Fibroblast of peridontal ligament (primary cell): ENCODE measurements at regions not wholly inside any gene's neighbourhood (a gene's known extent, or its start where the extent isn't known, plus 50 kb on each side); places are given as distances from the start of the nearest gene placed in this dataset.
"Not testable (repeated sequence)": the region's sequence is repeated elsewhere in the genome, so short reads cannot be mapped to it uniquely, and the experiment has no call there.

Experiments used
- DNase-seq: peaks from one replicate; pipeline ENCODE4 v3.0.0-alpha.2; 2010; ENCODE audit errors: extremely low read depth

GRCh38 chr11:64428693-64429092 is 69.7 kb downstream of the RPS6KA4 start:
- no peak for DNase-seq

DNA sequence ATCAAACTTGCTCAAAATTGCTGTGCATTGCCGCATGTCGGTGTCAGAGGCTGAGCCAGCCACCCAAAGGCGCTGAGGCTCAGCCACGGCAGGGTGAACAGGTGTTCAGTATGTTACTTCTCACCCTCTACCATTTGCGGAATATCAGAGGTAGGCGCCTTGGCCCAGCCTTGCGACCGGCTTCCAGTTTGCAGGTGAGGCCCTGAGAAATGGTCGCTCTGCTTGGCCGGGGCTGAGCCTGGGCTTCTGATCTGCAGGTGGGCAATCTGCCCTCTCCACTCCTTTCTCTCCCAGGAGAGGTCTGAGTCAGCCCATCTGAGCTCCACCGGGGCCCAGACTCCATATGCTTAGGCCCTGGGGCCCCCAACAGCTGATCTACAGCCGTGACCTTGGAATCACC is 71.0 kb downstream of the RPS6KA4 start:
- DNase-seq = no peak

DNA sequence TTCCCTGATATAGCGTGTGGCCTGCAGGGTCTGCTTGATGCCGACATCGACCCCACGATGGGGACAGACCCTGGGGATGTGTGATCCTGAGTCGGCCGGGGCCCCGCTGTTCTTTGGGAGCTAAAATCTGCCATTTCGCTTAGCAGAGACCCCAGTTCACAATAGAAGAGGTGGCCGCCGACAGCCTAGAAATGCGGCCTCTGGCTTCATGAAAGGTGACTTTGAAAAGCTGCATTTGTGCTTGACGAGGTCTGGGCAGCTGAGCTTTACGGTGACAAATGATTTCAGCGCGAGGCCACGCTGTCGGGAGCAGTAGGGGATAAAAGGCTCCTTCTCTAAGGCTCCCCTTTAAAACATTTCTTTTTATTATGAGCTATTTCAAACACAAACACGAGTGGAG is 71.7 kb downstream of the RPS6KA4 start:
- no peak for DNase-seq

- no peak for DNase-seq
Observed at GRCh38 chr11:64436000-64436399, 77.0 kb downstream of the RPS6KA4 start.

DNA sequence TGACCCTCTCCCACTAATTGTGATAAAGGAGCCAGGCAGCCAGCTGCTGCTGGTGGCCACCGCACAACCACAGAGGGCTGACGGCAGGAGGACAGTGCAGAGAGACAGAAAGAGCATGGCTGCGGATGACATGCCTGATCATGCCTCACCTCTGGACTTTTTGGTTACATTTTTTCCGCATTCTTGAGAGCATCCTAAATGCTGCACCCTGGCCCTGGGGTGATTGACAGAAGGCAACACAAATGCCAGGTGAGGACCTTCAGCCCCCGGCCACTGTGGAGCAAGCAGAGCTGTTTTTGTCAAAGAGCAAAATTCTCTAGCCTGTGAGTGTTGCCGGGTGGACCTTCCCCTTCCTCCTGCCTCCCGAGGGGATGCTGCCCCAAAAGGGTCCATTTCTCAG is 78.5 kb downstream of the RPS6KA4 start:
- no peak for DNase-seq

- no peak for DNase-seq
Observed at GRCh38 chr11:64438986-64439771, 80.2 kb downstream of the RPS6KA4 start.

DNA sequence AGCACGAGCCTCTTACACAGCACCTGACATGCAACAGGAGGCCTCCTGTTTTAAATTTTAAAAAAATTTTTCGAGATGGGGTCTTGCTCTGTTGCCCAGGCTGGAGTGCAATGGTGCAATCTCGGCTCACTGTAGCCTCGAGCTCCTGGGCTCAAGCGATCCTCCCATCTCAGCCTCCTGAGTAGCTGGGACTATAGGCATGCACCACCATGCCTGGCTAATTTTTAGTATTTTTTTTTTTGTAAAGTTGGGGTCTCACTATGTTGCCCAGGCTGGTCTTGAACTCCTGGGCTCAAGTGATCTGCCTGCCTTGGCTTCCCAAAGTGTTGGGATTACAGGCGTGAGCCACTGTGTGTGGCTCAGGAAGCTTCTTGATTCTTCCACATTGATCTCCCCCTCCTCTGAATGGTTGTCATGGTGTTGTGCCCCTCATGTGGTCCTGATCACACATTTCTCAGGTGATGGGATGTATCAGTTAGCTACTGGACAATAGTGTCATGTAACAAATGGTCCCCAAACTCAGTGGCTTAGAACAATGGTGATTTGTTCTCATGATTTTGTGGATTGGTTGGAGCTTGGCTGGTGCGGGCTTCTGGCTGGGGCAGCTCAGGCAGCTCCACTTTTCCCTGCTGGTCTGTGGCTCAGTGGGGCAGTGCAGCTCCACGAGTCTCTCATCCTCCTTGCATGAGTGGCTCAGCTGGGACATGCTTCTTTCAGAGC is 81.0 kb downstream of the RPS6KA4 start:
- DNase-seq = not testable (repeated sequence)

GRCh38 chr11:64441127-64441526 is 82.2 kb downstream of the RPS6KA4 start:
- DNase-seq = no peak

- no peak for DNase-seq
Observed at GRCh38 chr11:64443001-64443400, 84.0 kb downstream of the RPS6KA4 start.

DNA sequence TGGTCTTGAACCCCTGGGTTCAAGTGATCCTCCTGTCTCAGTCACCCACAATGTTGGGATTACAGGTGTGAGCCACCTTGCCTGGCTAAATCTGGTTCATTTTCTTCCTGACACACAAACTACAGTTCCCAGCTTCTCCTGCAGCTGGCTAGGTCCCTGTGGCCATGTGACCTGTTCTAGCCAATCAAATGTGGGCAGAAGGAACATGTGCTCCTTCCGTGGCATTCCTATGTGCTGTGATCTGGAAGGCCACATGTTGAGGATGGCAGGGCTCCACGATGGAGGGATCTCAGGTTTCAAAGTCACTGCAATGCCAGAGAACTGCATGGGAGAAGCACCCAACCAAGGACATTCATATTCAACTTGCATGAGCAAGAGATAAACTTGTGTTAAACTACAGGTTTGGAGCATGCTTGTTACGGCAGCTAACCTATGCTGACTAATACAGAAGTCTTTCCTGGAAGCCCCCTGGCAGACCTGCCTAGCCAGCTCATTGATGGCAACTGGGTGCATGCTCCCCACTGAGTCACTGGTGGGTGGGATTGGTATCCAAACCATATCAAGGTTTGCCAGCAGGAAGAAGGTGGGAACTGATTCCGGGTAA is 86.0 kb downstream of the RPS6KA4 start:
- peak; percentile 25 for DNase-seq

GRCh38 chr11:64445651-64446050 is 86.7 kb downstream of the RPS6KA4 start:
- DNase-seq = no peak

- peak; percentile 55 for DNase-seq
Observed at GRCh38 chr11:64447831-64448598, 89.1 kb downstream of the RPS6KA4 start.

- DNase-seq = peak; percentile 55
Observed at GRCh38 chr11:64448599-64449380, 89.8 kb downstream of the RPS6KA4 start.

GRCh38 chr11:64449381-64450167 is 90.6 kb downstream of the RPS6KA4 start:
- DNase-seq = peak; percentile 14

- DNase-seq = no peak
Observed at GRCh38 chr11:64450168-64450560, 91.2 kb downstream of the RPS6KA4 start.

- no peak for DNase-seq
Observed at GRCh38 chr11:64451856-64452255, 92.9 kb downstream of the RPS6KA4 start.

- DNase-seq = no peak
Observed at GRCh38 chr11:64453466-64453865, 94.5 kb downstream of the RPS6KA4 start.

GRCh38 chr11:64455456-64456261 is 96.7 kb downstream of the RPS6KA4 start:
- no peak for DNase-seq

GRCh38 chr11:64456509-64457320 is 97.8 kb downstream of the RPS6KA4 start:
- no peak for DNase-seq
